ENCODE measurements at regions not wholly inside any gene's neighbourhood (a gene's known extent, or its start where the extent isn't known, plus 50 kb on each side); places are given as distances from the start of the nearest gene placed in this dataset.

- TF ChIP-seq CTCF (IDR thresholded peaks at IDR 0.05; ENCODE audit: low read depth, low read length, poor library complexity, severe bottlenecking), result no peak
- no peak for TF ChIP-seq EZH2phosphoT487 (IDR thresholded peaks at IDR 0.05; ENCODE audit: borderline replicate concordance, low read length)
Observed at GRCh38 chr14:86779416-86779815, 1213.6 kb downstream of the GALC start.
